Transverse colon (tissue), 3 donors: ENCODE measurements at regions not wholly inside any gene's neighbourhood (a gene's known extent, or its start where the extent isn't known, plus 50 kb on each side); places are given as distances from the start of the nearest gene placed in this dataset.

Experiments used
- EP300 ChIP-seq: sonication (generic); formaldehyde crosslinking; IDR thresholded peaks from one replicate; pipeline ENCODE4 v1.6.1; 2017; ENCODE audit warnings: antibody characterized with exemption, low read depth
- POLR2A ChIP-seq: fragments of 450-650 bp; IDR thresholded peaks from one replicate; pipeline ENCODE4 v1.6.1; 2016; ENCODE audit warnings: antibody characterized with exemption, mild to moderate bottlenecking, moderate library complexity
- TF ChIP-seq, protein P1 (sequence below), 5 experiments: fragments of 200-600 bp in 3 of 5; fragments of 450-650 bp in 2 of 5; sonication (generic) in 3 of 5; IDR thresholded peaks; 1 replicate in 2 of 5; 2 replicates in 3 of 5; pipeline ENCODE4 v1.5.1; 2016 to 2017; ENCODE audit warnings: antibody characterized with exemption in 5 of 5, inconsistent platforms in 3 of 5, mild to moderate bottlenecking in 2 of 5, moderate library complexity in 1 of 5

DNA sequence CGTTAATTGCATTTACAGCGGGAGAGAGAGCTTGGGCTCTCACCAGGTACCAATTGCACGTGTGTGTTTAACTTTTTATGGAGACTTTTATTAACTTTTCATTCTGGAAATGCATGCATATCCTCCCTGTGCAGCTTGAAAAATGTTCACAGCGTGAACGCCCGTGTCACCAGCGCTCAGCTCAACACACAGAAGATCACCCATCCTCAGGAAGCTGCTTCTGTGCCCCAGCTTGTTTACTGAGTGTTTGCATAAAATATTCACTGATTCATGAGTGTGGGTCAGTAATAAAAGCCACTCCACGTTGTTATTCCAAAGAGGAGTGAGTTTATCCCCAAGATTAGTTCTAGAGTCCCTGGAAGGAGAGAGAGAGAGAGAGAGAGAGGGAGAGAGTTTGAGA is 75.5 kb upstream of the FZD10 start:
- TF ChIP-seq POLR2A: no peak
- TF ChIP-seq, protein P1, sequence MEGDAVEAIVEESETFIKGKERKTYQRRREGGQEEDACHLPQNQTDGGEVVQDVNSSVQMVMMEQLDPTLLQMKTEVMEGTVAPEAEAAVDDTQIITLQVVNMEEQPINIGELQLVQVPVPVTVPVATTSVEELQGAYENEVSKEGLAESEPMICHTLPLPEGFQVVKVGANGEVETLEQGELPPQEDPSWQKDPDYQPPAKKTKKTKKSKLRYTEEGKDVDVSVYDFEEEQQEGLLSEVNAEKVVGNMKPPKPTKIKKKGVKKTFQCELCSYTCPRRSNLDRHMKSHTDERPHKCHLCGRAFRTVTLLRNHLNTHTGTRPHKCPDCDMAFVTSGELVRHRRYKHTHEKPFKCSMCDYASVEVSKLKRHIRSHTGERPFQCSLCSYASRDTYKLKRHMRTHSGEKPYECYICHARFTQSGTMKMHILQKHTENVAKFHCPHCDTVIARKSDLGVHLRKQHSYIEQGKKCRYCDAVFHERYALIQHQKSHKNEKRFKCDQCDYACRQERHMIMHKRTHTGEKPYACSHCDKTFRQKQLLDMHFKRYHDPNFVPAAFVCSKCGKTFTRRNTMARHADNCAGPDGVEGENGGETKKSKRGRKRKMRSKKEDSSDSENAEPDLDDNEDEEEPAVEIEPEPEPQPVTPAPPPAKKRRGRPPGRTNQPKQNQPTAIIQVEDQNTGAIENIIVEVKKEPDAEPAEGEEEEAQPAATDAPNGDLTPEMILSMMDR (IDR thresholded peaks at IDR 0.05): no peak
- no peak for TF ChIP-seq EP300
